Fibroblast of pulmonary artery (primary cell): ENCODE measurements at regions not wholly inside any gene's neighbourhood (a gene's known extent, or its start where the extent isn't known, plus 50 kb on each side); places are given as distances from the start of the nearest gene placed in this dataset.

Experiments used
- DNase-seq: peaks from one replicate; pipeline ENCODE4 v3.0.0-alpha.2; 2010; ENCODE audit warnings: low read depth
- H3K4me3 ChIP-seq: replicated peaks from 2 replicates; pipeline ENCODE4 v1.5.1; 2011; ENCODE audit warnings: low read depth, mild to moderate bottlenecking, control low read depth, low read length, moderate library complexity
- TF ChIP-seq, protein P1 (sequence below): IDR thresholded peaks from 2 replicates; pipeline ENCODE4 v1.5.1; 2011; ENCODE audit warnings: mild to moderate bottlenecking, control low read depth, low read length, inconsistent platforms; ENCODE audit errors: missing control alignments

GRCh38 chr2:126409850-126410249 is 246.1 kb upstream of the GYPC start:
- no peak for DNase-seq
- TF ChIP-seq, protein P1, sequence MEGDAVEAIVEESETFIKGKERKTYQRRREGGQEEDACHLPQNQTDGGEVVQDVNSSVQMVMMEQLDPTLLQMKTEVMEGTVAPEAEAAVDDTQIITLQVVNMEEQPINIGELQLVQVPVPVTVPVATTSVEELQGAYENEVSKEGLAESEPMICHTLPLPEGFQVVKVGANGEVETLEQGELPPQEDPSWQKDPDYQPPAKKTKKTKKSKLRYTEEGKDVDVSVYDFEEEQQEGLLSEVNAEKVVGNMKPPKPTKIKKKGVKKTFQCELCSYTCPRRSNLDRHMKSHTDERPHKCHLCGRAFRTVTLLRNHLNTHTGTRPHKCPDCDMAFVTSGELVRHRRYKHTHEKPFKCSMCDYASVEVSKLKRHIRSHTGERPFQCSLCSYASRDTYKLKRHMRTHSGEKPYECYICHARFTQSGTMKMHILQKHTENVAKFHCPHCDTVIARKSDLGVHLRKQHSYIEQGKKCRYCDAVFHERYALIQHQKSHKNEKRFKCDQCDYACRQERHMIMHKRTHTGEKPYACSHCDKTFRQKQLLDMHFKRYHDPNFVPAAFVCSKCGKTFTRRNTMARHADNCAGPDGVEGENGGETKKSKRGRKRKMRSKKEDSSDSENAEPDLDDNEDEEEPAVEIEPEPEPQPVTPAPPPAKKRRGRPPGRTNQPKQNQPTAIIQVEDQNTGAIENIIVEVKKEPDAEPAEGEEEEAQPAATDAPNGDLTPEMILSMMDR: no peak
- H3K4me3 ChIP-seq: no peak overlapping the region

- TF ChIP-seq, protein P1: no peak
- no peak overlapping the region for H3K4me3 ChIP-seq
- DNase-seq: no peak
Observed at GRCh38 chr2:126413079-126413478, 242.9 kb upstream of the GYPC start.

- no peak overlapping the region for H3K4me3 ChIP-seq
- TF ChIP-seq, protein P1: no peak
Observed at GRCh38 chr2:126419403-126419802, 236.6 kb upstream of the GYPC start.

DNA sequence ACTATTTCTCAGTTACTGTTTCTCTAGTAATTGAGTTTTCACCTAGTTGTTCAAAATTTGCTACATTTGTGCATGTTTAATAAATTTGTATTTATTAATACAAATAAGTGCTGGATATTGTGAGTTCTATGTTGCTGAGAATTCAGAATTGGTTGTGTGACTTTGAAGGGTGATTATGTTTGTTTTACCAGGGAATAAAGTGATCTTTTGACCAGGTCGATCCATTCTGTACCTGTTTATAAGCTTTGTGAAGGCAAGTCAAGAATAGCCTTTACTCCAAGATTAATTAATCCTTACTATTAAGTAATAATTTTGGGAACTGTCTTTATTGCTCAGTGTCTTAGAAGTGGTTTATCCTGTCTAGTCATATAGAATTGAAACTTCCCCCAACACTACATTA is 230.0 kb upstream of the GYPC start:
- TF ChIP-seq, protein P1: no peak
- no peak for DNase-seq
- H3K4me3 ChIP-seq: no peak overlapping the region

More at GRCh38 chr2:126419403-126419802, 236.6 kb upstream of the GYPC start:
- no peak for DNase-seq

DNA sequence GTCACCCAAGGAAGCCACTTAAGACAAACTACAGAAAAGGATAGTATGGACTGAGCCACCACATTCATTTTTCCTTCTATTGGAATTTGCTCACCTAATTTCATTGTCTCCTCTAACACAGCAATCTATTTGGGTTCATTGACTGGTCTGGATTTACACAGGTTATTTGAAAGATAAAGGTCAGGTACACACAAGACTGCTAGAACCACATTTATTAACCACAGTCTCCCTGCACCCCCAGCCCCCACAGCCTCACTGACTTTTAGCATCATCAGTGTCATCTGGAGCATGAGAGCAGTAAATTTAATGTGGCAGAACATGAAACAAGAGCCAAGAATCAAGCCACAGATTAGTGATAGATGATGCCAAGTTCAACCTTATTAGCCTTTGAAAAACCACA is 226.9 kb upstream of the GYPC start:
- TF ChIP-seq, protein P1: no peak
- DNase-seq: no peak
- H3K4me3 ChIP-seq: no peak overlapping the region

DNA sequence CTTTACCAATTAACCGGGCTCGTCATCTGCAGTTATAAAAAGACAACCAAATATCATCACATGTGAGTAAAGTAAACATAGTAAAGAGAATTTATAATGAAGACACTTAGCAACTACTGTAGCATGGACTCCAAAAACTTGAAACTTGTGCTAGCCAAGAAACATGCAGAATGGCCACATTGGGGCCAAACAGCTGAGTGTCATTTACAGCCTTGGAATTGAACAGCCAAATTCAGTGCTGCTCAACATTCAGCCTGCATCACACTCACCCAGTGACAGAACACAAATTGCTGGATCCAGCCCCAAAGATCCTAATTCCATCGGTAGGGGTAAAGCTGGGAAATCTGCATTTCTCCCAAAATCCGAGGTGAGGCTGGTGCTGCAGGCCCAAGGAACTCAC is 224.8 kb upstream of the GYPC start:
- DNase-seq: no peak
- TF ChIP-seq, protein P1: no peak
- H3K4me3 ChIP-seq: no peak overlapping the region

DNA sequence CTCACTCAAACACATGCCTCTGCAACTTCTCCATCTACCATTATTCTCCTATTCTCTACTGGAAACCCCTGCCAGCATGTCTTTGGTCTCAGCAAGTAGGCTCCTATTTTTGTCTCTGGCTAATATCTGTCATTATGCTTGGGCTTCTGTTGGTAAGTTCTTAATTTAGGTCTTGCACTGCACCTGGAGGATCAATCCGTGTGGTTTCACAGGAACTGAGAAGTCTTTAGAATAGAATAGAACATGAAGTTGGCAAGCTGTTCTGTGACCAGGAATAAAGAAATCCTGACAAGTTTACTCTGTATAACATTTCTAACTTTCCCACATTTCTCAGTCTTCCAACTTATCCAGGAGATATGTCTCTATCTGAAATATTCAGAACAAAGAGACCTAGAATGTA is 219.5 kb upstream of the GYPC start:
- DNase-seq: no peak
- H3K4me3 ChIP-seq: no peak overlapping the region
- TF ChIP-seq, protein P1: no peak
